AG04450 (cell line): ENCODE measurements at regions not wholly inside any gene's neighbourhood (a gene's known extent, or its start where the extent isn't known, plus 50 kb on each side); places are given as distances from the start of the nearest gene placed in this dataset.

Experiments
- CTCF ChIA-PET: fragments of 300-600, 350-600 bp; formaldehyde crosslinking; extraction: SDS; loops from one replicate; lab custom pipeline; 2022; ENCODE audit warnings: antibody characterized with exemption, inconsistent platforms; lab: Charles Lee
- POLR2A ChIA-PET: fragments of 350-600 bp; formaldehyde crosslinking; extraction: SDS; loops from one replicate; lab custom pipeline; 2021; ENCODE audit warnings: antibody characterized with exemption, inconsistent platforms; lab: Yijun Ruan, JAX
- DNase-seq: peaks from one replicate; pipeline ENCODE4 v3.0.0-alpha.2; 2011; ENCODE audit warnings: low read depth, low spot score
- H3K27ac ChIP-seq: one replicate; pipeline ENCODE4 v1.5.1; 2012; ENCODE audit warnings: low read depth, low read length, control low read depth
- H3K27me3 ChIP-seq: one replicate; pipeline ENCODE4 v1.6.0; 2012; ENCODE audit warnings: low read length; ENCODE audit not compliant: control insufficient read depth, insufficient read depth
- H3K4me3 ChIP-seq: 2 replicates; pipeline ENCODE4 v1.5.1; 2011; ENCODE audit warnings: mild to moderate bottlenecking, low read depth, low read length, control low read depth
- H3K9me3 ChIP-seq: 2 replicates; pipeline ENCODE4 v1.5.1; 2012; ENCODE audit warnings: low read length; ENCODE audit not compliant: control insufficient read depth, insufficient read depth
- CTCF ChIP-seq: IDR thresholded peaks from 2 replicates; pipeline ENCODE4 v1.5.1; 2011; ENCODE audit warnings: low read depth, low read length, control low read depth, inconsistent platforms

- H3K27me3 ChIP-seq = no peaks in the 10 kb centered on the region
- CTCF ChIA-PET = interaction anchor here (0.6 to 1.4 kb wide), 2 partner anchors 24 to 335 kb away, joined by 4 to 5 read pairs; no protein-coding TSS in a partner anchor
- no peak overlapping the region for H3K4me3 ChIP-seq
- POLR2A ChIA-PET = interaction anchor here (0.6 kb wide), 1 partner anchor 175 kb away, joined by 3 read pairs; no protein-coding TSS in a partner anchor
- no peaks in the 10 kb centered on the region for H3K9me3 ChIP-seq
- H3K27ac ChIP-seq = peak overlapping the region; percentile 91
- DNase-seq = peak; percentile 82
- TF ChIP-seq CTCF = no peak
Observed at GRCh38 chr6:108737594-108738546, 110.4 kb upstream of the ARMC2 start.

GRCh38 chr6:108738684-108739416, 109.4 kb upstream of the ARMC2 start:
- DNase-seq = no peak
- Histone ChIP-seq H3K9me3 (no peaks in the 10 kb centered on the region), H3K4me3 (no peak overlapping the region), H3K27me3 (no peaks in the 10 kb centered on the region), H3K27ac (peak overlapping the region; percentile 91)
- ChIA-PET CTCF (interaction anchor here (1.4 kb wide), 1 partner anchor 334 kb away, joined by 4 read pairs; no protein-coding TSS in a partner anchor), POLR2A (interaction anchor here (0.6 kb wide), 1 partner anchor 176 kb away, joined by 3 read pairs; no protein-coding TSS in a partner anchor)
- no peak for TF ChIP-seq CTCF

GRCh38 chr6:108739496-108740330, 108.5 kb upstream of the ARMC2 start:
- no peak for DNase-seq
- no peak overlapping the region for H3K27ac ChIP-seq
- no peak for TF ChIP-seq CTCF
- CTCF ChIA-PET = no interaction called here
- no peak overlapping the region for H3K4me3 ChIP-seq
- H3K27me3 ChIP-seq = no peaks in the 10 kb centered on the region
- POLR2A ChIA-PET = no interaction called here
- H3K9me3 ChIP-seq = no peaks in the 10 kb centered on the region

- TF ChIP-seq CTCF = no peak
- POLR2A ChIA-PET = no interaction called here
- CTCF ChIA-PET = no interaction called here
- no peak for DNase-seq
- H3K27me3 ChIP-seq = no peaks in the 10 kb centered on the region
- no peak overlapping the region for H3K4me3 ChIP-seq
- H3K9me3 ChIP-seq = no peaks in the 10 kb centered on the region
- H3K27ac ChIP-seq = no peak overlapping the region
Observed at GRCh38 chr6:108741331-108741989, 106.8 kb upstream of the ARMC2 start.
